HepG2 (cell line): ENCODE measurements at regions not wholly inside any gene's neighbourhood (a gene's known extent, or its start where the extent isn't known, plus 50 kb on each side); places are given as distances from the start of the nearest gene placed in this dataset.
A peak's percentile ranks its signal among the peaks of the same experiment; 100 is the strongest.

Source experiments
- CREB1 ChIP-seq, 2 experiments: fragments of 450-650 bp in 1 of 2; IDR thresholded peaks; 2 replicates each; pipeline ENCODE4 v1.6.1; 2016 to 2017; ENCODE audit warnings: control low read depth in 1 of 2, mild to moderate bottlenecking in 1 of 2, missing compliant biosample characterization in 1 of 2, missing genetic modification characterization in 1 of 2
- FOXP4 ChIP-seq: sonication (generic); formaldehyde crosslinking; IDR thresholded peaks from 2 replicates; pipeline ENCODE4 v1.4.0; 2020; ENCODE audit warnings: missing genetic modification reagents
- ISX ChIP-seq: sonication (generic); formaldehyde crosslinking; conservative IDR thresholded peaks from 2 replicates; pipeline ENCODE4 v1.5.0; 2020; ENCODE audit warnings: missing genetic modification reagents
- SOX13 ChIP-seq, 3 experiments: fragments of 450-650 bp in 1 of 3; sonication (generic) in 1 of 3; formaldehyde crosslinking in 1 of 3; IDR thresholded peaks in 2 of 3; conservative IDR thresholded peaks in 1 of 3; 2 replicates each; pipeline versions ENCODE4 v1.5.0 to v1.6.1; 2016 to 2020; ENCODE audit warnings: antibody characterized with exemption in 1 of 3, mild to moderate bottlenecking in 1 of 3, missing compliant biosample characterization in 1 of 3, missing genetic modification reagents in 1 of 3, moderate library complexity in 1 of 3
- TARDBP ChIP-seq: sonication (generic); formaldehyde crosslinking; IDR thresholded peaks from 2 replicates; pipeline ENCODE4 v1.8.0; 2022; ENCODE audit warnings: mild to moderate bottlenecking, missing genetic modification reagents
- ZMYM2 ChIP-seq: sonication (generic); formaldehyde crosslinking; IDR thresholded peaks from 2 replicates; pipeline ENCODE4 v1.8.0; 2022; ENCODE audit warnings: mild to moderate bottlenecking, missing genetic modification reagents
- ZNF441 ChIP-seq: sonication (generic); formaldehyde crosslinking; IDR thresholded peaks from 2 replicates; pipeline ENCODE4 v1.7.0; 2021; ENCODE audit warnings: missing genetic modification reagents, borderline replicate concordance
- ZNF598 ChIP-seq: sonication (generic); formaldehyde crosslinking; IDR thresholded peaks from 2 replicates; pipeline ENCODE4 v1.5.1; 2020; ENCODE audit warnings: mild to moderate bottlenecking, missing genetic modification reagents, borderline replicate concordance
- TF ChIP-seq, protein P1 (sequence below): IDR thresholded peaks from 2 replicates; pipeline ENCODE4 v1.6.1; 2016
- TF ChIP-seq, protein P2 (sequence below): sonication (generic); formaldehyde crosslinking; IDR thresholded peaks from 2 replicates; pipeline ENCODE4 v1.4.0; 2020; ENCODE audit warnings: missing genetic modification reagents, borderline replicate concordance
- TF ChIP-seq, protein P3 (sequence below): sonication (generic); formaldehyde crosslinking; conservative IDR thresholded peaks from 2 replicates; pipeline ENCODE4 v1.8.0; 2022; ENCODE audit warnings: low read depth, missing genetic modification reagents

GRCh38 chr15:62344806-62345539 is 179.9 kb upstream of the C2CD4B start (continued):
- TF ChIP-seq, protein P1, sequence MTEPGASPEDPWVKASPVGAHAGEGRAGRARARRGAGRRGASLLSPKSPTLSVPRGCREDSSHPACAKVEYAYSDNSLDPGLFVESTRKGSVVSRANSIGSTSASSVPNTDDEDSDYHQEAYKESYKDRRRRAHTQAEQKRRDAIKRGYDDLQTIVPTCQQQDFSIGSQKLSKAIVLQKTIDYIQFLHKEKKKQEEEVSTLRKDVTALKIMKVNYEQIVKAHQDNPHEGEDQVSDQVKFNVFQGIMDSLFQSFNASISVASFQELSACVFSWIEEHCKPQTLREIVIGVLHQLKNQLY (CRISPR knock-in tag), result no peak
- TF ChIP-seq TARDBP (CRISPR knock-in tag) (0 out of 2 replicates have a peak, but pooled peaks have one; percentile 40), ZNF598 (no peak), FOXP4 (CRISPR knock-in tag) (peak; percentile 32; the same call in 1 of the 2 replicates), ISX (CRISPR knock-in tag) (no peak), ZMYM2 (CRISPR knock-in tag) (no peak), ZNF441 (CRISPR knock-in tag) (no peak), SOX13 (IDR thresholded peaks at IDR 0.05) (no peak), SOX13 (CRISPR knock-in tag; conservative IDR thresholded peaks at IDR 0.05 in 1 of 2, IDR thresholded peaks at IDR 0.05 in 1 of 2) (no peak), CREB1 (IDR thresholded peaks at IDR 0.05) (no peak), CREB1 (CRISPR knock-in tag; IDR thresholded peaks at IDR 0.05) (no peak)
- TF ChIP-seq, protein P2, sequence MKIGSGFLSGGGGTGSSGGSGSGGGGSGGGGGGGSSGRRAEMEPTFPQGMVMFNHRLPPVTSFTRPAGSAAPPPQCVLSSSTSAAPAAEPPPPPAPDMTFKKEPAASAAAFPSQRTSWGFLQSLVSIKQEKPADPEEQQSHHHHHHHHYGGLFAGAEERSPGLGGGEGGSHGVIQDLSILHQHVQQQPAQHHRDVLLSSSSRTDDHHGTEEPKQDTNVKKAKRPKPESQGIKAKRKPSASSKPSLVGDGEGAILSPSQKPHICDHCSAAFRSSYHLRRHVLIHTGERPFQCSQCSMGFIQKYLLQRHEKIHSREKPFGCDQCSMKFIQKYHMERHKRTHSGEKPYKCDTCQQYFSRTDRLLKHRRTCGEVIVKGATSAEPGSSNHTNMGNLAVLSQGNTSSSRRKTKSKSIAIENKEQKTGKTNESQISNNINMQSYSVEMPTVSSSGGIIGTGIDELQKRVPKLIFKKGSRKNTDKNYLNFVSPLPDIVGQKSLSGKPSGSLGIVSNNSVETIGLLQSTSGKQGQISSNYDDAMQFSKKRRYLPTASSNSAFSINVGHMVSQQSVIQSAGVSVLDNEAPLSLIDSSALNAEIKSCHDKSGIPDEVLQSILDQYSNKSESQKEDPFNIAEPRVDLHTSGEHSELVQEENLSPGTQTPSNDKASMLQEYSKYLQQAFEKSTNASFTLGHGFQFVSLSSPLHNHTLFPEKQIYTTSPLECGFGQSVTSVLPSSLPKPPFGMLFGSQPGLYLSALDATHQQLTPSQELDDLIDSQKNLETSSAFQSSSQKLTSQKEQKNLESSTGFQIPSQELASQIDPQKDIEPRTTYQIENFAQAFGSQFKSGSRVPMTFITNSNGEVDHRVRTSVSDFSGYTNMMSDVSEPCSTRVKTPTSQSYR, result no peak
- TF ChIP-seq, protein P3, sequence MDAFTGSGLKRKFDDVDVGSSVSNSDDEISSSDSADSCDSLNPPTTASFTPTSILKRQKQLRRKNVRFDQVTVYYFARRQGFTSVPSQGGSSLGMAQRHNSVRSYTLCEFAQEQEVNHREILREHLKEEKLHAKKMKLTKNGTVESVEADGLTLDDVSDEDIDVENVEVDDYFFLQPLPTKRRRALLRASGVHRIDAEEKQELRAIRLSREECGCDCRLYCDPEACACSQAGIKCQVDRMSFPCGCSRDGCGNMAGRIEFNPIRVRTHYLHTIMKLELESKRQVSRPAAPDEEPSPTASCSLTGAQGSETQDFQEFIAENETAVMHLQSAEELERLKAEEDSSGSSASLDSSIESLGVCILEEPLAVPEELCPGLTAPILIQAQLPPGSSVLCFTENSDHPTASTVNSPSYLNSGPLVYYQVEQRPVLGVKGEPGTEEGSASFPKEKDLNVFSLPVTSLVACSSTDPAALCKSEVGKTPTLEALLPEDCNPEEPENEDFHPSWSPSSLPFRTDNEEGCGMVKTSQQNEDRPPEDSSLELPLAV, result no peak
